NK-92 (cell line): ENCODE measurements at regions not wholly inside any gene's neighbourhood (a gene's known extent, or its start where the extent isn't known, plus 50 kb on each side); places are given as distances from the start of the nearest gene placed in this dataset.

ENCODE experiments used
- DNase-seq: peaks from one replicate; lab custom pipeline; 2025; ENCODE audit not compliant: unreplicated experiment; lab: John Stamatoyannopoulos, UW

DNA sequence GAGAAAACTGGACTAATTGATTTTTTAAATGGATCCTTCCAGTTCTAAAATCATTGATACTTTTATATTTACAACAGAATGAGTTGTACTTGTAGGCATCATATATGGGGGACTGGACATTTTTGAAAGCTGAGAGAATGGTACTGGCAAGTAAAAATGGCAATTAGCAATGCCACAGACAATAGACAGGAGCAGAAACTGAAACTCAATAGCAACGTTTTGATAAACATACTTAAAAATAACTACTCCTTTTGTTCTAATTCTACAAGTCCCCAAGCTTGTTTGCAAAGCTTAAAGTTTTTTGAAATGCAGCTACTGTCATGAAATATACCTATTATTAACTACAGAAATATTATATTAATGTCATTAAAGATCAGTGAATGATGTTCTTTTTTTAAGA is 52.8 kb upstream of the FBXL7 start:
- DNase-seq, result no peak

DNA sequence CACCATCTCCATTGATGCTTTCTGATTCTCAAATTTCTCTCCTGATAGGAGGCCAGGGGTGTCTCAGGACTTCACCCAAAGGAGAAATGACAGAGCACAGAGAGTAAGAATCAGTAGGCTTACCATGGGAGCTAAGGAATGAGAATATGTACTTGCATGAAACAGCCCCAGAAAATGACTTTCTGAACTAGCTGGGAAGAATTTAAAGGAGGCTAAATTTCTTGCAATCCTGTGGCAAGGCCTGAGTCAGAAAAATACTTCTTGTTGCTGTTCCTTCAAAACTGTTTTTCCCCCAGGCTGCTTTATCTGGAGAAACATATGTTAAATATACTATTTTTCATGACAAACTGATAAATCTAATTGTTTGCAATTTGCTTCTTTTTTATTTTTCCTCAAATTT is 53.4 kb upstream of the FBXL7 start:
- DNase-seq, result no peak

DNA sequence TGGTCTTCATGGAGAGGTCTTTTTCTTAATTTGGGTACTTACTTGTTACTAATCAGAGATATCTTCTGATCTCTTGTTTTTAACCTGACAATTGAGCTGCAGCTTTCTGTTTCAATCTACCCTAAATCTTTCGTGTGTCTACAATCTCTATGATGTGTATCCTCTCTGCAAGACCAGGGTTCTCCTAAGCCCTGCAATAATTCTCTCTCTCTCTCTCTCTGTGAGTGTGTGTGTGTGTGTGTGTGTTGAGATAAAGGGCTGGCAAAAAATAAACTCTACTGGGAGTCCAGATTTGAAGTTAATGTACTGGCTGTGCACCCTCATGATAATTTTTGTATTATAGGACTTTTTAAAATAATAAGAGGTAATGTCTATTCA is 57.8 kb upstream of the FBXL7 start:
- DNase-seq, result no peak

DNA sequence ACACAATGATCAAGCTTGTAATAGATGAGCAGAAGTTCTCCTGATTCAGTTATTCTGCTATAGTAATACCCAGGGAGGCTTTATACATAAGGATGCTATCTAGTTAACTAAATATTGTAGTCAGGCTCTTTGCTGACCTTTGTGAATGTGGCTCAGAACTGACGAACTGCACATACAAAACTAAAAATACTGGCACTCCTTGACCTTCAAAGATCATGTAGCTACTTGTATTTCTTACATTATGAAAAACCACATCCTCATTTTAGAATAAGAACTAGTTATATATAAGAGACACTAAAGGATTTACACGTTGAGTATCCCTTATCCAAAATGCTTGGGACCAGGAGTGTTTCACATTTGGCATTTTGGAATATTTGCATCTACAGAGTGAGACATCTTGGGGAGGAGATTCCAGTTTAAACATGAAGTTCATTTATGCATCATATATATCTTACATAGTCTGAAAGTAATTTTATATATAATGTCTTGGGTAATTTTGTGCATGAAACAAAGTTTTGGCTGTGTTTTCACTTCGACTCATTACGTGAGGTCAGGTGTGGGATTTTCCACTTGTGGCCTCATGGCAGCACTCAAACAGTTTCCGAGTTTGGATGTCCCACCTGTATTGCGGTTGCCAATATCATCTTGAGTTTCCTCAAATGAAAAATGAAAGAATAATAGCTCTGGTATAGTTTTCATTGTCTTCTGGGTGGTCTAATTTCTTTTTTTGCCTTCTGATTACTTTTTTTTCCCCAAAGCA is 58.4 kb upstream of the FBXL7 start:
- no peak for DNase-seq

DNA sequence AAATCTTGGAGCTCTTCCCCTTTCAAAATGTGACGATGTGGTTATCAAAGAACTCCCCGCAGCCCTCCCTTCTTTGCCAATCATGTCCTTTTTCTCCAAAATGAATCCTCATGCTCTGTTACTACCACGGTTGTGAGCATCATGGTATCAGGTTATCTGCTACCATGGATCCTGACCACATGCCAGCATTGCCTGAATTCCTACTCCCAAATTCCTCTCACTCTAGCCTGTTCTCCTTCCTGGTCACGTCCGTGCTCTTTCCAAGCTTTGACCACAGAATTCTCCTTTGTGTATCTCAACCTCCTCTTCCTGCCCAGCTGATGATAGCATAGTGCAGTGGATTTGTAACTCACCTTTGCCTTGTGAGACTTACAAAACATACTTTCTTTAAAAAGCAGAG is 59.5 kb upstream of the FBXL7 start:
- no peak for DNase-seq

DNA sequence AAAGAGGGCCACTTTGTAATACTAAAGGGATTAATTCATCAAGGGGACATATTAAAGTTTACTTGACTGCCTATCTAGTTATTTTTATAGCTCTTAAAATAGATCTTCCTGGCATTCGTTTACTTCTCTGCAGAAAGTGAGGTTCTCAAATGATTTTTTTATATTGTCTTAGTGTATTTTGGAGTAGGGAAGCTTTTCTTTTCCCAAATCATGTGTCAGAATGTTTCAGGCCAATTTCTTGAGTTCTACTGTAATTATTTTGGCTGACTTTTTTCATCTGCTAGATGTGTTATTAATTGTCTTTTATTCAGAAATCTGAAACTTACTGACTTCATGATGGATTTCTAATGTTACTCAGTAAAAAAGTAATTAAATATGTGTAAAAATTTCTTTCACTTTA is 60.2 kb upstream of the FBXL7 start:
- no peak for DNase-seq

DNA sequence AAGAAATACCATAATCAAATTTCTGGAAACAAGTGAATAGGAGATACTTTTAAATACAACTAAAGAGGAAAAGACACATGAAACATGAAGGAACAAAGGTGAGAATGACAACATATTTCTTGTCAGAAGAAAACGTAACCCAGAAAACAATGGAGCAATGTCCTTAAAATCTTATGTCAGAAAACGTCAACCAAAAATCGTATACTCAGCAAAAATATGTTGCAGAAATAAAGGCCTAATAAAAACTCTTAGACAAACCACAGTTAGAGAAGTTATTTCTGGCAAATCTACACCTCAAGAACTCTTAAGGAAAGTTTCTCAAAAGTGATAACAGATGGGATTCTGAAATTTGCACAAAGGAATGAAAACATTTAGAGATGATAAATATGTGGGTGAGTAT is 66.3 kb upstream of the FBXL7 start:
- no peak for DNase-seq

DNA sequence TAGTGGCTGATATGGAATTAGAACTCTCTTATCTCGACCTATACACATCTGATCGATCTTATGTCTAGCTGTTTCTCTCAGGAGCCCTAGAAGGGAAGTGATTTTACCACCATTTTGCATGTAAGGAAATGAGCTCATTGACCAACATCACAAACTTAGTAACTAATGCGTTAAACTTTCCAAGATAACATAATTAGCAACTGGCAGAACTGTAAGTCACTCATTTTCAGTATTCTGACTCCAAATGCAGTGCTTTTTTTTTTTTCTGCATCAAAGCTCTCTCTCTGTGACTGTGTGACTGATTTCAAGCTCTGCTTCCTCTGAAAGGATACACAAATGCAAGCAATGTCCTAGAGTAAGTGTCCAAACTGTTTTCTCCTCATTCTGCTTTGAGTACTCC is 68.1 kb upstream of the FBXL7 start:
- no peak for DNase-seq

DNA sequence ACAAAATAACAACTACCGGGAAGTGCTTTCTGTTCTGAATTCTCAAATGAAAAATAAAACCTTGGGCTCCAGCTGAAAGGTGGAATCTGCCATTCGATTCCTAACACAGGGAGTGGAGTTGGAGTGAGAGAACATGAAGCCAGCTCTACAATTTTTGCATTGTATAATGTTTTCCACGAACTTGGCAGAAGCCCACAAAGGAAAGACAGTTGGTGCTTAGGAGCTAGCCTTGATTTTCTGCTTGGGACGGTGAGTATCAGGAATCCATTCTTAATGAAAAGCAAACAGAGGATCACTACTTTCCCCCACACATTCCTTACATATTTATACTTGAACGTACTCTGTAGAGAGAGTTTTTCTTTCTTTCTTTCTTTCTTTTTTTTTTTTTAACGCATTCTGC is 74.2 kb upstream of the FBXL7 start:
- DNase-seq, result no peak

DNA sequence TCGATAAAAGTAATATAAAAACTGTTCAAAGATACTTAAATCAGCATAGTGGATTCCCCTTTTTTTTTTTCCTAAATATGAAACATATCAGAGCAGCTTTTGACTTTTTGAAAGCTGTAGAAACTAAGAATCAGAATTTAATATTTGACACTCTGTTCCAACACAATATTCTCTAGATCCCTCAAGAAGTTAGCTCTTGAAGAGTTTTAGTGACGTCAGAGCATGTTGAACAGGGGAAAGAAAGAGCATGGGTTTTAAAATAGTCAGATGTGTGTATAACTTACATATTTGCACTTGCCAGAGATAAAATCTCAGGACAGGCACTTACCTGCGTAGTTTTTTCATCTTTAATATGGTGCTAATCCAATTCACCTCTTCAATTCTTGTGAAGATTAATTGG is 75.2 kb upstream of the FBXL7 start:
- DNase-seq, result no peak

DNA sequence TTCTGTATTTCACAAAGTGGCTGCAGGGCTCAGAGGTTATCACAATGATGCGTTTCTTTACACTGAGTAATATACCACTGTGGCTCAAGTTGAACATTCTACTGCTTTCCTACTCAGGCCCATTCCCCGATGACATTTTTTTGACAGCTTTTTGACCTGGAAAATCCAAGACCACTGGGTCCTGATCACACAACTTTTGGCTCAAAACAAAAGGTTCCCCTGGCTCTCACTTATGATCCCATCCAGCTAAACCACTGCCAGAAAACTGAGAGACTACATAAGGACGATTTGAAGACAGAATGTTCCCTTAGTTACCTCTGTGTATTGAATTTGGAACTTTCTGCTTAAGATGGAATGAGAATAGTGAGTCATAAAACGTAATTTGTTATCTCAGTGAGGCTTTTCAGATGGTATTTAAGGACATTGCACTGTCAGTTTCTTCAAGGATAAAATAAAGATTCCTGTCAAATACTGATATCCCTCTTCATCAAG is 78.0 kb upstream of the FBXL7 start:
- DNase-seq, result no peak

DNA sequence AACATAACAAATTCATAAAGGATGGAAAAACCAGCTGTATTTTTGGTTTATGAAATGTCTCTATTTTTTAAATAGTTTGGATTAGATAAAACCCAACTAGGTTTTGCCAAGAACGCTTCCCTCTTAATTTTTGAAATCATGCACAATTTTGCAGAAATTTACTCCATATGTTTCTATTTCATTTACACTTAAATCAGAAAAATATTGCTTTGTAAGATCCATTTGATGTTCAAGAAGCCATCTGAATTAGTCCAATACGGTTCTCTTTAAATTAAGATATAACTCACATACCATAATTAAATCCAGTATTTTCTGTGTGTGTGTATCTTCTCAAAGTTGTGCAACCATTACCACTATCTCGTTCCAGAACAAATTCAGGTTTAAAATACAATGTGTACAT is 78.6 kb upstream of the FBXL7 start:
- no peak for DNase-seq

DNA sequence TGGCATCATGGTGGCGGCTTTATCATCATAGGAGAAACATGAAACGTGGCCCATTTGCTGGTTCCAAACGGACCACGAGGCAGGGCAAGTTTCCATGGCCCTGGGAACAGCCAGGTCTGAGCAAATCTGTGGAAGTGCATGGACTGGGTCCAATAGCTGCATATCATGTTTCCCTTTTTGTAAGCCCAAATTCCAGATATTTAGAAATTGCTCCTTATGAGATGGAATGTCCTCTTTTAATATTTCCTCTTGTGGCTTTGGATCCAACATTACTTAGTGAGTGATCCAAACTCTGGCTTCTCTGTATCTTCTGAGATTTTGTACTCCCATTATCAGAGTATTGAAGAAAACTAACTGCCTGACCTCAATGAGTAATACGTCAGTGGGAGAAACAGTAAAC is 79.8 kb upstream of the FBXL7 start:
- DNase-seq, result no peak

DNA sequence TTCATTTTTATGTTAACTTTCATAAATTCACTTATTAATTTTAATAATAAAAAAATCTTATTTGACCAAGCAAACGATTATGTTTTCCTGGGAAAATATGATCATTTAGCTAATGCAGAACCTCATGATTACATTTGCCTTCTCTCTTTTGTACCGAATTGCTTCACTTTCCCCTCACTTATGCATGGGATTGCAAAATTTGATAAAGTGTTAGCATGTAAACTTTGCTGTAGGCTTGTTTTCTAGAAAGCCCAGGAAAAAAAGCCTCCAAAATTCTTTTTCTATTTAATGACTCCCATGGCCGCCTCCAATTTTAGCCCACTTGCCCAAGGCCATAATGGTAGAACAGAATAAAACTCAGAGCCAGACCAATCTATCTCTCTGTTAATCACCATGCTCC is 82.8 kb upstream of the FBXL7 start:
- no peak for DNase-seq

DNA sequence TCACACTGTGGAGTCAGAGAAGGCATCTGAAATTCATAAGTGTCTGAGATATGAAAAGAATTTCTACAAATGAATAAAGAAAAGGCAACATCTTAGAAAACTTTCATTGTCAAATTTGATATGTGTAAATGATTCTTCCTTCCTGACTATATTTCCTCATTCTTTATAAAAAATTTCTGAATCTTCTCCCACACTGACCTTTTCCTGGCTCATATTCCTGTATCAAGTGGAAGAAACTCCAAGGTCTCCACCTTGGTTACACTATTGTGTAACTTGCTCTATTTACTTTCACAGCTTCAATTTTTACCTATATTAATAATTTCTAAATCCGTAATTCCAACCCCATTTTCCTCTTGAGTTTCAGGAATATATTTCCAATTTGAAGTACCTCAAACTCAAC is 93.5 kb upstream of the FBXL7 start:
- no peak for DNase-seq

DNA sequence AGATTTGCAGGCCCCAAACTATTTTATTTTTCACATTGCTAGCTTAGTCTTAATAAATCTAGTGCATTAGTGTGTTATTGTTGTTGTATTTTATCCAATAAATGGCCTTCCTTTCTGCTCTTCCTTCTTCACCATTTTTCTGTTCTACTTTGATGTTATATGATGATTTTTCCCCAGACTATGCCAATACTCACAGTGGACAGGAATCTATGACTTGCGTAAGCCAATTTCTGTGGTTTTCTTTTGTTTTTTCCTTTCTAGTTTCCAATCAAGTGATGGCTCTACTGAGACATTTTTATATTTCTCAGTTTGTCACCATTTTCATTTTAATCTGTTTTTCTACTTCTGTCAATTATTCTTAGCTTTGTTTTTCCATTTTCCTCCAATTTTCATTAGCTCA is 106.8 kb upstream of the FBXL7 start:
- DNase-seq, result no peak

DNA sequence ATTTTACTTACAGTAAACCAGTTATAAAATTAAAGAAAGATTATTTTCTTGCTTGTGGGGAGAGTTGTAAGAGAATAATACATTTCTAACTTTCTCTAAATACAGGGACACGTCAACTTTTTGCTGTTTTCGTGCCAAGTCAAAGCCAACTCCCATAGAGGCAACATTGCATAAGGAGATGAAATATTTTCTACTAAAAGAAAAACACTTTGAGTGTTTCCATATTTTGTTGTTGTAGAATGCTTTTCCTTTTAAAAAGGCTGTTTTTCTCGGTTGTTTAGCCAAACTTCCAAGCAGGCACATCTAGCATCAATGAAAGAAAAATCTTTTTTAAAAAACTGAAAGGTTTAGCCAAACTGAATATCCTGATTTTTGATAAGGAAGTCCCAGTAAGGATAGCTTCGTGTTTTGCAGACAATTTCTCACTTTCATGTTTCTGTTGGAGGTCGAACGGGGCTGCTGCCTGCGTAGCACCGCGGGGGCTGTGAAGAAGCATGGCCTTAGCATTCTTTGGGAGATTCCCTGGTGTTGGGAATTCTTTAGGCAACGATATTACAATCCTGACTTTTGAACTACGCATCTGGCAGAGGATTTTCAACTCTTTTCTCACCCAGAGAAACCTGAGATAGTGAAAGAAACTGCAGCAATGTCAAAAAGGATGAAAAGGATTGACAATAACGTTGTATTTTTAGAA is 108.1 kb upstream of the FBXL7 start:
- no peak for DNase-seq

DNA sequence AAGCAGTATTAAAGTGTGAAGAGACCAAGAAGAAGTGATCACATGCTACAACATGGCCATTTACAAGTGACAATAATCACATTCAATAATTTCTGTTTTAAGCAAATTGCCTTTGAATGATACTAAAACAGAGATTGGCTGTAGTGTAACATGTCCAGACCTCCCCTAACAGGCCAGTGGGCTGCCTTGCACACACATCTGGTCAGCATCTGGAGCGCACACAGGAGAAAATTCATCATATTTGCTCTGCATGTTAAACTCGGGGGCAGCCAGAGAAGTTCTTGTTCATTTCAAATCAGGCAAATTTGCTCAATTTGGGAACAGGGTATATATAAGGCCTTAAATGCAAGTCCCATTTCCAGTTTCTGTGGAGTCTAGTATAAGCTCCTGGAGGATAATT is 111.1 kb upstream of the FBXL7 start:
- DNase-seq, result no peak

DNA sequence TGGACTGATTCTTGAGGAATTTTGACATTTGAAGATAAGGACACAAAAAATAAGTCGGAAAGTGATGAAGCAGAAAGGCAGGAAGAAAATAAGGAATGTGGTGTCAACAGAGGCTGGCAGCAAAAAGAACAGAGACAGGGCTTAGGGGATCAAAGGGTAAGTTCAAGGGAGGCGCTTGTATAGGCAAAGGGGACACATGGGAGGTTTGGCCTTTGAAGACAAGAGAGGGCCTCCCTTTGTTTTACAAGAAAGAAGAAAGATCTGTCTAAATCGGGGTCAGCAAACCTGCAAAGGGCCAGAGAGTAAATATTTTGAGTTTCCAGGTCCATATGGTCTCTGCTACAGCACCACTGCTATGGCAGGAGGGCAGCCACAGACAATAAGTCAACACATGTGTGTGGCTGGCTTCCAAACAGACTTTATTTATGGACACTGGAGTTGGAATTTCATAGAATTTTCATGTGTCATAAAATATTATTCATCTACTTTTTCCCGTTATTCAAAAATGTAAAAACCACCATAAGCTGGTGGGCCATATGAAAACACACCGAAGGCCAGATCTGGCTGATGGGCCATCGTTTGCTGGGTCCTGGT is 112.0 kb upstream of the FBXL7 start:
- no peak for DNase-seq

DNA sequence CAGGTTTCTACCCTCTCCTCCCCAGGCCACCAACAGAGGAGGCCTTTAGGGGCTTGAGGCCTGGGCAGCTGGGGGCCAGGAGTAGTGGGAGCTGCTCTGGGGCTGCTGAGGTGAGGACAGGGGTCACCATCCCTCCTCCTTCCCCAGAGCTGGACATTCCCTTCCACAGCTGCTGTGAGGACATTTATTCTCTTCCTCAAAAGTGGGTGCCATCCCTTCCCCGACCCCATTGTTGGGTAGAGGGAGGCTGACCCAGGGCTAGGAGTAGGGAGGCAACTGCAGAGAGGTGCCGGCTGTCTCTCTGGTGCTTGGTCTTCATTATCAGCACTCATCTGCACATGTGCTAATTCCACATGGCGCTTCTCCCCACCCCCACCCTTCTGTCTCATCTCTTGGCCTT is 113.9 kb upstream of the FBXL7 start:
- DNase-seq, result no peak

DNA sequence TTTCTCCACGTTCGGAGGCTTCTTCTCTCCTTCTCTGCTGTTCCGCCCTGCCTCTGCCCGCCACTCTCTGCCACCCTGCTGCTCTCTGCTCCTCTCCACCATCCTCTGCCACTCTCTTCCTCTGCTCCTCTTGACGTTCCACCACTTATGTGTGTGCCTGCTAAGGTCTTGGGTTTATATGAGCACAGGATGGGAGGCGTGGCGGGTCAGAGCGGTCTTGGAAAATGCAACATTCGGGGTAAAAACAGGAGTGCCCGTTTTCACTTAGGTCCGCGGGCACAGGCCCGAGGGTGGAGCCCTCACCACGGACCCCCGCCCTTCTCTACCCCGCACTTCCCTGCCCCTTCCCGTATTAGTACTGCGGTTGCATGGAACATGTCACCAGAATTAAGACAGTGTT is 114.4 kb upstream of the FBXL7 start:
- no peak for DNase-seq

DNA sequence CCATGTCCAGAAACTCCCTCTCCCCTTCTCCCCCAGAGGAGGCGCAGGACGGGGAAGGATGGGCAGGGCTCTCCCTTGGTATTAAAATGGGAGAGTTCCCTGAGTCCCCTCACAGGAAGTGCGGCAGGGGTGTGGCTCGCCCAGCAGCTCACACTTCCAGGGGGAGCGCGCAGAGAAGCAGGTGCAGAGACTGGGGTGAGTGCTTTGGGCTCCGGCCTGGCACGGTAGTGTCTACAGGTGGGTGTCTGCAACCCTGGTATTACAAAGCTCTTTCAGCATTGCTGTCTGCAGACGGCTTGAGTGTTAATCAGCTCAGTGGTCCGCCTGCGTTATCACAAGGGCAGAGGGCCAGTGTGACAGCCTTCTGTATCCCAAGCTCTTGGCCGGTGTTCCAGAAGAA is 114.9 kb upstream of the FBXL7 start:
- no peak for DNase-seq

DNA sequence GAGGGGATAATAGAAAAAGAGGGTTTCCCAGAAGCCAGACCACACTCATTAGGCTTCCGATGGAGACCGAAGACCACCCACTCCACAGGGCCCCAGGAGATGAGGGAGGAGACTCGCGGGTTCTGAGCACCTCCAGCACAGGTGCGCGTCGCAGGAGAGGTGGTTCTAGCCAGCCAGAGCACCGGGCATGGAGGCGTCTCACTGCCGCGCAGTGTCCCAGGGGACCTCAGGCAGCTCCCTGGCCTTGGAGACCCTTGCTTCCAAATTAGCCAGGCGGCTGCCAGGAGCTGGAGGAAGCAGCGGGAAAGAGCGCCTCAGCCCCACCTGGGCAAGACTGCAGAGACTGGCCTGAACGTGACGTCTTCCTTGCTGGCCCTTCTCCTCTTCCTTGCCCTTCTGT is 115.4 kb upstream of the FBXL7 start:
- DNase-seq, result no peak
